Astrocyte (in vitro differentiated cells and primary cell): ENCODE measurements at regions not wholly inside any gene's neighbourhood (a gene's known extent, or its start where the extent isn't known, plus 50 kb on each side); places are given as distances from the start of the nearest gene placed in this dataset.

Experiments used
- DNase-seq: peaks from one replicate; pipeline ENCODE4 v3.0.0-alpha.2; 2010; ENCODE audit warnings: low read depth
- FAIRE-seq: peaks from 2 replicates; lab custom pipeline; 2011; peaks lifted over from hg19 to GRCh38; lab: Jason Lieb, UNC
- H2AFZ ChIP-seq: 2 replicates; pipeline ENCODE4 v1.6.0; 2012; ENCODE audit warnings: low read depth, low read length, inconsistent platforms
- H3K27ac ChIP-seq: 2 replicates; pipeline ENCODE4 v1.5.1; 2011; ENCODE audit warnings: low read depth, low read length, inconsistent platforms
- H3K27me3 ChIP-seq: 2 replicates; pipeline ENCODE4 v1.6.0; 2011; ENCODE audit warnings: low read length, inconsistent platforms; ENCODE audit not compliant: insufficient read depth
- H3K36me3 ChIP-seq: 2 replicates; pipeline ENCODE4 v1.5.1; 2011; ENCODE audit warnings: low read length, inconsistent platforms; ENCODE audit not compliant: insufficient read depth
- H3K4me1 ChIP-seq: 2 replicates; pipeline ENCODE4 v1.5.1; 2011; ENCODE audit warnings: low read length, inconsistent platforms; ENCODE audit not compliant: insufficient read depth
- H3K4me2 ChIP-seq: 2 replicates; pipeline ENCODE4 v1.6.0; 2012; ENCODE audit warnings: low read length, inconsistent platforms
- H3K4me3 ChIP-seq: 2 replicates; pipeline ENCODE4 v1.5.1; 2011; ENCODE audit warnings: low read depth, mild to moderate bottlenecking, low read length, inconsistent platforms; ENCODE audit not compliant: insufficient read depth
- H3K79me2 ChIP-seq: 2 replicates; pipeline ENCODE4 v1.6.0; 2012; ENCODE audit warnings: mild to moderate bottlenecking, low read length, inconsistent platforms; ENCODE audit not compliant: insufficient read depth
- H3K9ac ChIP-seq: 2 replicates; pipeline ENCODE4 v1.6.0; 2012; ENCODE audit warnings: mild to moderate bottlenecking, low read length, inconsistent platforms
- H3K9me3 ChIP-seq: 2 replicates; pipeline ENCODE4 v1.5.1; 2012; ENCODE audit warnings: low read depth, mild to moderate bottlenecking, low read length, inconsistent platforms; ENCODE audit not compliant: insufficient read depth
- H4K20me1 ChIP-seq: 2 replicates; pipeline ENCODE4 v1.6.0; 2012; ENCODE audit warnings: low read length, inconsistent platforms; ENCODE audit not compliant: insufficient read depth
- H3K27ac Mint-ChIP-seq: one replicate; pipeline ENCODE4 v1.8.0; 2021; ENCODE audit warnings: mild to moderate bottlenecking, mixed read lengths; ENCODE audit not compliant: unreplicated experiment
- H3K27me3 Mint-ChIP-seq: one replicate; pipeline ENCODE4 v1.8.0; 2021; ENCODE audit warnings: low read depth, mixed read lengths; ENCODE audit not compliant: unreplicated experiment
- H3K36me3 Mint-ChIP-seq: one replicate; pipeline ENCODE4 v1.8.0; 2021; ENCODE audit warnings: low read depth, mixed read lengths; ENCODE audit not compliant: unreplicated experiment
- H3K4me1 Mint-ChIP-seq: one replicate; pipeline ENCODE4 v1.8.0; 2021; ENCODE audit warnings: low read depth, mixed read lengths; ENCODE audit not compliant: unreplicated experiment
- H3K4me3 Mint-ChIP-seq: one replicate; pipeline ENCODE4 v1.8.0; 2021; ENCODE audit warnings: mild to moderate bottlenecking, moderate library complexity, mixed read lengths; ENCODE audit not compliant: unreplicated experiment
- H3K9me3 Mint-ChIP-seq: one replicate; pipeline ENCODE4 v1.8.0; 2021; ENCODE audit warnings: mild to moderate bottlenecking, mixed read lengths; ENCODE audit not compliant: unreplicated experiment
- CTCF ChIP-seq: IDR thresholded peaks from 2 replicates; pipeline ENCODE4 v1.5.1; 2011; ENCODE audit warnings: low read depth, mild to moderate bottlenecking, inconsistent platforms, low read length, moderate library complexity; ENCODE audit not compliant: insufficient read depth
- EZH2 ChIP-seq: IDR thresholded peaks from 2 replicates; pipeline ENCODE4 v1.6.1; 2012; ENCODE audit warnings: mild to moderate bottlenecking, low read length, inconsistent platforms; ENCODE audit not compliant: insufficient read depth

GRCh38 chr1:83520797-83521196 lies 478.1 kb downstream of the TTLL7 start:
- H3K4me1 Mint-ChIP-seq: no peaks in the 10 kb centered on the region
- H3K27ac Mint-ChIP-seq: no peak overlapping the region
- DNase-seq: no peak
- FAIRE-seq: no peak
- Histone ChIP-seq H2AFZ (no peak overlapping the region), H3K9me3 (no peaks in the 10 kb centered on the region), H3K4me1 (no peaks in the 10 kb centered on the region), H3K27me3 (no peaks in the 10 kb centered on the region), H3K9ac (no peak overlapping the region), H3K79me2 (no peaks in the 10 kb centered on the region), H3K36me3 (no peaks in the 10 kb centered on the region), H3K27ac (no peak overlapping the region), H3K4me2 (no peak overlapping the region), H3K4me3 (no peak overlapping the region), H4K20me1 (no peaks in the 10 kb centered on the region)
- H3K4me3 Mint-ChIP-seq: no peak overlapping the region
- H3K36me3 Mint-ChIP-seq: no peaks in the 10 kb centered on the region
- no peaks in the 10 kb centered on the region for H3K9me3 Mint-ChIP-seq
- no peaks in the 10 kb centered on the region for H3K27me3 Mint-ChIP-seq
- TF ChIP-seq EZH2 (no peak), CTCF (no peak)

GRCh38 chr1:83516369-83516768 lies 482.6 kb downstream of the TTLL7 start:
- no peak for FAIRE-seq
- Histone ChIP-seq H3K4me3 (no peak overlapping the region), H3K9me3 (no peaks in the 10 kb centered on the region), H3K27me3 (no peaks in the 10 kb centered on the region), H3K9ac (no peak overlapping the region), H4K20me1 (no peaks in the 10 kb centered on the region), H3K4me2 (no peak overlapping the region), H3K79me2 (no peaks in the 10 kb centered on the region), H3K4me1 (no peaks in the 10 kb centered on the region), H2AFZ (no peak overlapping the region), H3K27ac (no peak overlapping the region), H3K36me3 (no peaks in the 10 kb centered on the region)
- Mint-ChIP-seq H3K4me1 (no peaks in the 10 kb centered on the region), H3K27ac (no peak overlapping the region), H3K27me3 (no peaks in the 10 kb centered on the region), H3K36me3 (no peaks in the 10 kb centered on the region), H3K9me3 (no peaks in the 10 kb centered on the region), H3K4me3 (no peak overlapping the region)
- no peak for DNase-seq
- TF ChIP-seq CTCF: no peak
- no peak for TF ChIP-seq EZH2

GRCh38 chr1:83515578-83516154 lies 483.3 kb downstream of the TTLL7 start:
- Histone ChIP-seq H3K79me2 (no peaks in the 10 kb centered on the region), H4K20me1 (no peaks in the 10 kb centered on the region), H3K4me3 (no peak overlapping the region), H3K27ac (no peak overlapping the region), H3K9me3 (no peaks in the 10 kb centered on the region), H3K4me1 (no peaks in the 10 kb centered on the region), H3K9ac (no peak overlapping the region), H3K36me3 (no peaks in the 10 kb centered on the region), H2AFZ (no peak overlapping the region), H3K4me2 (no peak overlapping the region), H3K27me3 (no peaks in the 10 kb centered on the region)
- no peaks in the 10 kb centered on the region for H3K36me3 Mint-ChIP-seq
- H3K4me1 Mint-ChIP-seq: no peaks in the 10 kb centered on the region
- no peak for DNase-seq
- no peak for FAIRE-seq
- H3K9me3 Mint-ChIP-seq: no peaks in the 10 kb centered on the region
- H3K27ac Mint-ChIP-seq: no peak overlapping the region
- no peaks in the 10 kb centered on the region for H3K27me3 Mint-ChIP-seq
- no peak overlapping the region for H3K4me3 Mint-ChIP-seq
- no peak for TF ChIP-seq CTCF
- no peak for TF ChIP-seq EZH2
